ENCODE measurements at regions not wholly inside any gene's neighbourhood (a gene's known extent, or its start where the extent isn't known, plus 50 kb on each side); places are given as distances from the start of the nearest gene placed in this dataset.

DNA sequence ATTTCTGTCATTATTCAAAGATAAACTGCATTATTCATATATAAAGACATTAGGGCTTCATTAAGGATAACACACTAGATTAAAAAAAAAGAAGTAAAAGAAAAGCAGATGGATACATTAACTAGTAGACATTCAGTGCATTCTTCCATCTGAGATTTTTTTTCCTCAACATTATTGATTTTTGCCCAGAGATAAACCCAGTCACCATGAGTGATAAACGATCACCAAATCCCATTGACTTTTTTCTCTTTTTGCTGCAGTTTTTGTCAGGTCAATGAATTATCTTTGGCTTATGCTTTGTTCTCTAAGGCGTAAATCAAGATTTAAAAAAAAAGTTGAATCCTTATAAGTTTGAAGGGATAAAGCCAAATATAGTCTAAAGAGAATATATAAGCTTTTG is 925.0 kb downstream of the GBE1 start:
- TF ChIP-seq, protein P1, sequence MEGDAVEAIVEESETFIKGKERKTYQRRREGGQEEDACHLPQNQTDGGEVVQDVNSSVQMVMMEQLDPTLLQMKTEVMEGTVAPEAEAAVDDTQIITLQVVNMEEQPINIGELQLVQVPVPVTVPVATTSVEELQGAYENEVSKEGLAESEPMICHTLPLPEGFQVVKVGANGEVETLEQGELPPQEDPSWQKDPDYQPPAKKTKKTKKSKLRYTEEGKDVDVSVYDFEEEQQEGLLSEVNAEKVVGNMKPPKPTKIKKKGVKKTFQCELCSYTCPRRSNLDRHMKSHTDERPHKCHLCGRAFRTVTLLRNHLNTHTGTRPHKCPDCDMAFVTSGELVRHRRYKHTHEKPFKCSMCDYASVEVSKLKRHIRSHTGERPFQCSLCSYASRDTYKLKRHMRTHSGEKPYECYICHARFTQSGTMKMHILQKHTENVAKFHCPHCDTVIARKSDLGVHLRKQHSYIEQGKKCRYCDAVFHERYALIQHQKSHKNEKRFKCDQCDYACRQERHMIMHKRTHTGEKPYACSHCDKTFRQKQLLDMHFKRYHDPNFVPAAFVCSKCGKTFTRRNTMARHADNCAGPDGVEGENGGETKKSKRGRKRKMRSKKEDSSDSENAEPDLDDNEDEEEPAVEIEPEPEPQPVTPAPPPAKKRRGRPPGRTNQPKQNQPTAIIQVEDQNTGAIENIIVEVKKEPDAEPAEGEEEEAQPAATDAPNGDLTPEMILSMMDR (IDR thresholded peaks at IDR 0.05): no peak
- no peak for TF ChIP-seq ZFX (IDR thresholded peaks at IDR 0.05; ENCODE audit: borderline replicate concordance)

All from 22Rv1 (cell line).